ENCODE measurements at regions not wholly inside any gene's neighbourhood (a gene's known extent, or its start where the extent isn't known, plus 50 kb on each side); places are given as distances from the start of the nearest gene placed in this dataset.

DNA sequence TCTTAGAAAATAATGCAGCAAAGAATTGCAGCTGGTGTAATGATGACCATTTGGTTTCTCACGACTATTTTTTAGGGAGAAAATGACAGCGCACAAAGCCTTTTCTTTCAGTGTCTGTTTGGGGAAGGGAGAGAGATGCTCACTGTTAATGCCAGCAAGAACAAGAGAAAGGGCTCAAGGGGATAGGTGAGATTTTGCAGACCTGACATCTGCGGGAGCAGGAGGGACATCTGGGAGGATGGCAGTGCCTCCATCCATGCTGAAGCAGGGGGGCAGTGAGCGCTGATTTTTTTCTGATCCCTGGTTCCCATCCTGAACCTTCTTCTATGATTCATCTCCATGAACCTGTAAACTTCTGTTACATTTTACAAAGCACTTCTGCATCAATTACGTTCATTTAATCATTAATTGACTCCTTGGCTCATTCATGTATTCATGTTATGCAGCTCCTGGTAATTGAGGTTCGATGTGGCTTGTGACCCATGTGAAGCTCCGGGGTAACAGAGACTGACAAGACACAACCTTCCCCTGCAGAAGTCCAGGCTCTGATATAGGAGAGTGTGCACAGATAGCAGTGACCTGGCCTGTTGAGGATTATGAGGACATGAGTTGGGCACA lies 595.3 kb downstream of the PTPRU start:
- POLR2A ChIA-PET, result no interaction called here
- CTCF ChIA-PET, result no interaction called here
- no peak for DNase-seq (ENCODE audit: low read depth)

GRCh38 chr1:29830916-29831315 lies 594.6 kb downstream of the PTPRU start:
- CTCF ChIA-PET, result no interaction called here
- DNase-seq (ENCODE audit: low read depth), result no peak
- no peak for TF ChIP-seq CTCF (IDR thresholded peaks at IDR 0.05; ENCODE audit: insufficient read depth, low read depth, low read length)
- Histone ChIP-seq H3K4me3 (ENCODE audit: low read depth, low read length) (no peak overlapping the region), H3K36me3 (ENCODE audit: control insufficient read depth, insufficient read depth, low read length) (no peaks in the 10 kb centered on the region), H3K27me3 (ENCODE audit: control insufficient read depth, insufficient read depth, low read length) (no peaks in the 10 kb centered on the region; the same call in 1 of the 2 replicates)
- POLR2A ChIA-PET, result no interaction called here

More for the DNA sequence above, 595.3 kb downstream of the PTPRU start:
- Histone ChIP-seq H3K36me3 (ENCODE audit: control insufficient read depth, insufficient read depth, low read length) (no peaks in the 10 kb centered on the region), H3K4me3 (ENCODE audit: low read depth, low read length) (no peak overlapping the region), H3K27me3 (ENCODE audit: control insufficient read depth, insufficient read depth, low read length) (no peaks in the 10 kb centered on the region; the same call in 1 of the 2 replicates)
- TF ChIP-seq CTCF (IDR thresholded peaks at IDR 0.05; ENCODE audit: insufficient read depth, low read depth, low read length), result no peak

- Histone ChIP-seq H3K4me3 (ENCODE audit: low read depth, low read length) (no peak overlapping the region), H3K27me3 (ENCODE audit: control insufficient read depth, insufficient read depth, low read length) (no peaks in the 10 kb centered on the region; the same call in 1 of the 2 replicates), H3K36me3 (ENCODE audit: control insufficient read depth, insufficient read depth, low read length) (no peaks in the 10 kb centered on the region)
- DNase-seq (ENCODE audit: low read depth), result no peak
- CTCF ChIA-PET, result interaction anchor here (1.3 kb wide), 1 partner anchor 9 kb away, joined by 3 read pairs; no protein-coding TSS in a partner anchor
- no peak for TF ChIP-seq CTCF (IDR thresholded peaks at IDR 0.05; ENCODE audit: insufficient read depth, low read depth, low read length)
- POLR2A ChIA-PET, result no interaction called here
Observed at GRCh38 chr1:29830383-29830782, 594.1 kb downstream of the PTPRU start.

- Histone ChIP-seq H3K36me3 (ENCODE audit: control insufficient read depth, insufficient read depth, low read length) (no peaks in the 10 kb centered on the region), H3K27me3 (ENCODE audit: control insufficient read depth, insufficient read depth, low read length) (no peaks in the 10 kb centered on the region; the same call in 1 of the 2 replicates), H3K4me3 (ENCODE audit: low read depth, low read length) (no peak overlapping the region)
- CTCF ChIA-PET, result interaction anchor here (1.3 kb wide), 1 partner anchor 9 kb away, joined by 3 read pairs; no protein-coding TSS in a partner anchor
- no peak for DNase-seq (ENCODE audit: low read depth)
- TF ChIP-seq CTCF (IDR thresholded peaks at IDR 0.05; ENCODE audit: insufficient read depth, low read depth, low read length), result no peak
- POLR2A ChIA-PET, result no interaction called here
Observed at GRCh38 chr1:29829448-29830344, 593.4 kb downstream of the PTPRU start.

Data from BJ (cell line).